MM.1S (cell line): ENCODE measurements at regions not wholly inside any gene's neighbourhood (a gene's known extent, or its start where the extent isn't known, plus 50 kb on each side); places are given as distances from the start of the nearest gene placed in this dataset.

ENCODE experiments used
- DNase-seq: peaks from one replicate; pipeline ENCODE4 v3.0.0-alpha.2; 2015
- H2AFZ ChIP-seq: fragments of 300-600 bp; sonication (generic); 2 replicates; pipeline ENCODE4 v1.6.0; 2016; ENCODE audit warnings: antibody characterized with exemption, low read length
- H3F3A ChIP-seq: fragments of 300-600 bp; sonication (generic); 2 replicates; pipeline ENCODE4 v1.6.1; 2016; ENCODE audit warnings: mild to moderate bottlenecking, antibody characterized with exemption, low read length, moderate library complexity, mixed read lengths; ENCODE audit not compliant: insufficient read depth
- H3K27ac ChIP-seq: fragments of 300-600 bp; sonication (generic); 2 replicates; pipeline ENCODE4 v1.5.1; 2016; ENCODE audit warnings: mild to moderate bottlenecking, low read length
- H3K27me3 ChIP-seq: fragments of 300-600 bp; sonication (generic); replicated peaks from 2 replicates; pipeline ENCODE4 v1.6.0; 2016; ENCODE audit warnings: low read length; ENCODE audit not compliant: insufficient read depth
- H3K36me3 ChIP-seq: fragments of 300-600 bp; sonication (generic); replicated peaks from 2 replicates; pipeline ENCODE4 v1.6.1; 2016; ENCODE audit warnings: mild to moderate bottlenecking, low read length, mixed read lengths; ENCODE audit not compliant: insufficient read depth
- H3K4me1 ChIP-seq: fragments of 300-600 bp; sonication (generic); 2 replicates; pipeline ENCODE4 v1.6.1; 2016; ENCODE audit warnings: low read length, mixed read lengths
- H3K4me2 ChIP-seq: fragments of 300-600 bp; sonication (generic); 2 replicates; pipeline ENCODE4 v1.6.0; 2016; ENCODE audit warnings: low read depth, low read length
- H3K4me3 ChIP-seq: fragments of 300-600 bp; sonication (generic); 2 replicates; pipeline ENCODE4 v1.5.1; 2016; ENCODE audit warnings: low read length, mixed read lengths
- H3K79me2 ChIP-seq: fragments of 300-600 bp; sonication (generic); 2 replicates; pipeline ENCODE4 v1.6.1; 2016; ENCODE audit warnings: mixed run types, low read length, mixed read lengths
- H3K9ac ChIP-seq: fragments of 300-600 bp; sonication (generic); 2 replicates; pipeline ENCODE4 v1.6.1; 2016; ENCODE audit warnings: low read length, mixed read lengths
- H3K9me2 ChIP-seq: fragments of 300-600 bp; sonication (generic); replicated peaks from 2 replicates; pipeline ENCODE4 v1.6.1; 2016; ENCODE audit warnings: mild to moderate bottlenecking, low read length, mixed read lengths; ENCODE audit not compliant: insufficient read depth
- H3K9me3 ChIP-seq: fragments of 300-600 bp; sonication (generic); replicated peaks from 2 replicates; pipeline ENCODE4 v1.6.1; 2016; ENCODE audit warnings: mild to moderate bottlenecking, low read length, mixed read lengths; ENCODE audit not compliant: insufficient read depth
- H4K20me1 ChIP-seq: fragments of 300-600 bp; sonication (generic); 2 replicates; pipeline ENCODE4 v1.6.1; 2016; ENCODE audit warnings: mild to moderate bottlenecking, low read length, moderate library complexity, mixed read lengths; ENCODE audit not compliant: insufficient read depth
- EZH2 ChIP-seq: fragments of 300-600 bp; sonication (generic); optimal IDR thresholded peaks from 2 replicates; pipeline ENCODE3; 2017; ENCODE audit warnings: low read depth, mild to moderate bottlenecking, antibody characterized with exemption, low read length, mixed read lengths
- EZH2phosphoT487 ChIP-seq: fragments of 300-600 bp; sonication (generic); IDR thresholded peaks from 2 replicates; pipeline ENCODE4 v1.6.1; 2018; ENCODE audit warnings: antibody characterized with exemption, low read length
- TF ChIP-seq, protein P1 (sequence below): fragments of 300-600 bp; sonication (generic); IDR thresholded peaks from 2 replicates; pipeline ENCODE4 v1.5.1; 2016; ENCODE audit warnings: antibody characterized with exemption, low read length, mixed read lengths

- no peak overlapping the region for H3K4me2 ChIP-seq
- no peaks in the 10 kb centered on the region for H3K27me3 ChIP-seq
- H3F3A ChIP-seq, result no peaks in the 10 kb centered on the region
- H3K9me2 ChIP-seq, result no peaks in the 10 kb centered on the region
- no peak for DNase-seq
- no peaks in the 10 kb centered on the region for H3K9me3 ChIP-seq
- H3K27ac ChIP-seq, result no peak overlapping the region
- H3K79me2 ChIP-seq, result no peaks in the 10 kb centered on the region
- no peak overlapping the region for H3K4me3 ChIP-seq
- TF ChIP-seq EZH2phosphoT487 (no peak), EZH2 (no peak)
- TF ChIP-seq, protein P1, sequence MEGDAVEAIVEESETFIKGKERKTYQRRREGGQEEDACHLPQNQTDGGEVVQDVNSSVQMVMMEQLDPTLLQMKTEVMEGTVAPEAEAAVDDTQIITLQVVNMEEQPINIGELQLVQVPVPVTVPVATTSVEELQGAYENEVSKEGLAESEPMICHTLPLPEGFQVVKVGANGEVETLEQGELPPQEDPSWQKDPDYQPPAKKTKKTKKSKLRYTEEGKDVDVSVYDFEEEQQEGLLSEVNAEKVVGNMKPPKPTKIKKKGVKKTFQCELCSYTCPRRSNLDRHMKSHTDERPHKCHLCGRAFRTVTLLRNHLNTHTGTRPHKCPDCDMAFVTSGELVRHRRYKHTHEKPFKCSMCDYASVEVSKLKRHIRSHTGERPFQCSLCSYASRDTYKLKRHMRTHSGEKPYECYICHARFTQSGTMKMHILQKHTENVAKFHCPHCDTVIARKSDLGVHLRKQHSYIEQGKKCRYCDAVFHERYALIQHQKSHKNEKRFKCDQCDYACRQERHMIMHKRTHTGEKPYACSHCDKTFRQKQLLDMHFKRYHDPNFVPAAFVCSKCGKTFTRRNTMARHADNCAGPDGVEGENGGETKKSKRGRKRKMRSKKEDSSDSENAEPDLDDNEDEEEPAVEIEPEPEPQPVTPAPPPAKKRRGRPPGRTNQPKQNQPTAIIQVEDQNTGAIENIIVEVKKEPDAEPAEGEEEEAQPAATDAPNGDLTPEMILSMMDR, result no peak
- H3K9ac ChIP-seq, result no peak overlapping the region
- H2AFZ ChIP-seq, result no peak overlapping the region
- no peaks in the 10 kb centered on the region for H3K4me1 ChIP-seq
- H3K36me3 ChIP-seq, result no peaks in the 10 kb centered on the region
- H4K20me1 ChIP-seq, result no peaks in the 10 kb centered on the region
These were observed 210.1 kb upstream of the DAAM1 start for GRCh38 chr14:58978343-58978742.

GRCh38 chr14:58979325-58979724 is 209.1 kb upstream of the DAAM1 start:
- Histone ChIP-seq H3F3A (no peaks in the 10 kb centered on the region), H3K9ac (no peak overlapping the region), H3K4me1 (no peaks in the 10 kb centered on the region), H3K36me3 (no peaks in the 10 kb centered on the region), H3K4me3 (no peak overlapping the region), H3K27ac (no peak overlapping the region), H3K9me2 (no peaks in the 10 kb centered on the region), H3K9me3 (no peaks in the 10 kb centered on the region), H2AFZ (no peak overlapping the region), H4K20me1 (no peaks in the 10 kb centered on the region), H3K27me3 (no peaks in the 10 kb centered on the region), H3K79me2 (no peaks in the 10 kb centered on the region), H3K4me2 (no peak overlapping the region)
- TF ChIP-seq EZH2 (no peak), EZH2phosphoT487 (no peak)
- TF ChIP-seq, protein P1, result no peak
- no peak for DNase-seq

DNA sequence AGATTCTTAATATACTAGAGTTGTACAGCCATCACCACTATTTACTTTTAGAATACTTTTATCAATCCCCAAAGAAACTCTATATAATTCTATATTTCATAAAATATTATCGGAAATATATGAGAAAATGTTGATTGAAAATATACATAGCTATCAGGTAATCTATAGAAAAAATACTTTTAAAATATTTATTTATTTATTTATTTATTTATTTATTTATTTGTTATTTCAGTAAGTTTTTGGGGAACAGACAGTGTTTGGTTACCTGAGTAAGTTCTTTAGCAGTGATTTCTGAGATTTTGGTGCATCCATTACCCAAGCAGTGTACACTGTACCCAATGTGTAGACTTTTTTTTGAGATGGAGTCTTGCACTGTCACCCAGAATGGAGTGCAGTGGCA is 206.6 kb upstream of the DAAM1 start:
- no peaks in the 10 kb centered on the region for H3F3A ChIP-seq
- TF ChIP-seq, protein P1, result no peak
- no peak for TF ChIP-seq EZH2
- TF ChIP-seq EZH2phosphoT487, result no peak
- H3K27ac ChIP-seq, result no peak overlapping the region
- H3K79me2 ChIP-seq, result no peaks in the 10 kb centered on the region
- DNase-seq, result no peak
- no peaks in the 10 kb centered on the region for H3K36me3 ChIP-seq
- no peak overlapping the region for H2AFZ ChIP-seq
- no peak overlapping the region for H3K4me2 ChIP-seq
- H4K20me1 ChIP-seq, result no peaks in the 10 kb centered on the region
- H3K4me1 ChIP-seq, result no peaks in the 10 kb centered on the region
- H3K4me3 ChIP-seq, result no peak overlapping the region
- no peak overlapping the region for H3K9ac ChIP-seq
- H3K27me3 ChIP-seq, result no peaks in the 10 kb centered on the region
- no peaks in the 10 kb centered on the region for H3K9me2 ChIP-seq
- H3K9me3 ChIP-seq, result no peaks in the 10 kb centered on the region
